Anterior cingulate cortex (tissue), 58 donors: ENCODE measurements at regions not wholly inside any gene's neighbourhood (a gene's known extent, or its start where the extent isn't known, plus 50 kb on each side); places are given as distances from the start of the nearest gene placed in this dataset.
"Not testable (repeated sequence)": the region's sequence is repeated elsewhere in the genome, so short reads cannot be mapped to it uniquely, and the experiment has no call there.

ENCODE experiments used
- DNase-seq, 58 donors: peaks; one replicate each; lab custom pipeline; 2025; lab: John Stamatoyannopoulos, UW

GRCh38 chr7:54242776-54243175 is 299.4 kb upstream of the VSTM2A start:
- DNase-seq, result no peak

DNA sequence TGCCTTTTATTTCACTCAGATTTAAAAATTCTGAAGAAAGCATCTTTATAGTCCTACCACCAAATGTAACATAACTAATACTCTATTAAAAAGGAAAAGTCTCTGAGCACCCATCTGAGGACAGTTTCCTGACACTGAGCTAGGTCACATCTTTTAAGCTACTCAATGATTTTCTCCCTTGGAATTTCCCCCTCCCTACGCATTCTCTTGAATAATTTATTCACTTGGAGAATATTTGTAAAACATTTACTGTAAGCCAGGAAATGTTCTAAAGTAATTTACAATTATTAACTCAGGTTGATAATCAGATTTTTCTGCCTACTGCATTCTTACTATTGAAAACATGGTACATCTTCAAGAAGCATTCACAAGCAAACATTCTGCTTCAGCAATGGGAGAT is 297.2 kb upstream of the VSTM2A start:
- DNase-seq, result no peak

- no peak for DNase-seq
Measured at GRCh38 chr7:54249686-54250085, 292.5 kb upstream of the VSTM2A start.

GRCh38 chr7:54252256-54253035 is 289.7 kb upstream of the VSTM2A start:
- no peak for DNase-seq

- DNase-seq, result no peak
Measured at GRCh38 chr7:54253036-54253373, 289.2 kb upstream of the VSTM2A start.

GRCh38 chr7:54255242-54255641 is 286.9 kb upstream of the VSTM2A start:
- DNase-seq, result no peak

DNA sequence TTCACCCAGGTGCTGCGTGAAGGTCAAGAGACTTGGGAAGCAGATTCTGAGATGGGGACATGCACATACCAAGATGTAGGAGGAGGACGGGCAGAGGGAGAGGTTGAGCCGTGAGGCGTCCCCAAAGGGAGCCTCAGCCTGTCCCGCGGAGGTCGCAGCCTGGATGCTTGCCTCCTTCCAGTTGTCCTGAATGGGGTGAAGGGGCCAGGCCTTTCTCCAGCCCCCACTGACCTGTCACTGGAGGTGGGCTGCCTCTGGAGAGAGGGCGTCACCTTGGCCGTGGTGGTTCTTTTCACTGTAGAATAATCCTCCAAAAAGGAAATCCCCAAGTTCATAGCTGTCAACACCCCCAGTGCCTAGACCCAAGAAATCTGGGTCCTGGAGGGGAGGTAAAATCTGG is 283.0 kb upstream of the VSTM2A start:
- no peak for DNase-seq

DNA sequence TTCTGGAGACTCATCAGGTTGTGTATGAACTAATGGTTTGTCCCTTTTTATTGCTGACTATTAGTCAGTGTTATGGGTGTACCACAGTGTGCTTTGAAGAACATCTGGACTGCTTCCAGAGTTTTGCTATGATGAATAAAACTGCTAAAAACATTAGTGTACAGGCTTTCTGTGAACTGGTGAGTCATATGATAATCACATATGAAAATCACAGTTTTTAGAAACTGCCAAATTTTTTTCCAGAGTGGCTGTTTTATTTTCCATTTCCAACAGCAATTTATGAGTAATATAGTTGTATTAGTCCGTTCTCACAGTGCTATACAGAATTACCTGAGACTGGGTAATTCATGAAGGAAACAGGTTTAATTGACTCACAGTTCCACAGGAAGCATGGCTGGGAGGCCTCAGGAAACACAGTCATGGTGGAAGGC is 281.2 kb upstream of the VSTM2A start:
- DNase-seq, result no peak

DNA sequence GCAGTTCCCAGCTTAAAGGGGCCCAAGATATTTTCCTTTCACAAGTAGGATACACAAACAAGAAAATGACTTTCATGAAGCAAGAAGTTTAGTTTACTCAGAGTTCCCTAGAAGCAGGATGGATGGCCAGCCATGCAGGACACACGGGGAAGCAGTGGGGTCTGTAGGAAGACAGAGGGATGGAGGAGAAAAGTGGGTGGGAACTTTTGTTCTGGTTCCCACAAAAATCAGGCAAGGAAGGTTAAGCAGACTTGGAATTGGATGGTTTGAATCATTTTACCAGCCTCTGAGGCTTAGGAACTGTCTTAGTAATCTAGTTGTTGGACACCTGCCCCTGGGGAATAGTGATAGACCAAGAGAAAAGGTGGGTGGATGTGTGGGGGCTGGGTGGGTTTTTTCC is 263.3 kb upstream of the VSTM2A start:
- DNase-seq, result no peak

DNA sequence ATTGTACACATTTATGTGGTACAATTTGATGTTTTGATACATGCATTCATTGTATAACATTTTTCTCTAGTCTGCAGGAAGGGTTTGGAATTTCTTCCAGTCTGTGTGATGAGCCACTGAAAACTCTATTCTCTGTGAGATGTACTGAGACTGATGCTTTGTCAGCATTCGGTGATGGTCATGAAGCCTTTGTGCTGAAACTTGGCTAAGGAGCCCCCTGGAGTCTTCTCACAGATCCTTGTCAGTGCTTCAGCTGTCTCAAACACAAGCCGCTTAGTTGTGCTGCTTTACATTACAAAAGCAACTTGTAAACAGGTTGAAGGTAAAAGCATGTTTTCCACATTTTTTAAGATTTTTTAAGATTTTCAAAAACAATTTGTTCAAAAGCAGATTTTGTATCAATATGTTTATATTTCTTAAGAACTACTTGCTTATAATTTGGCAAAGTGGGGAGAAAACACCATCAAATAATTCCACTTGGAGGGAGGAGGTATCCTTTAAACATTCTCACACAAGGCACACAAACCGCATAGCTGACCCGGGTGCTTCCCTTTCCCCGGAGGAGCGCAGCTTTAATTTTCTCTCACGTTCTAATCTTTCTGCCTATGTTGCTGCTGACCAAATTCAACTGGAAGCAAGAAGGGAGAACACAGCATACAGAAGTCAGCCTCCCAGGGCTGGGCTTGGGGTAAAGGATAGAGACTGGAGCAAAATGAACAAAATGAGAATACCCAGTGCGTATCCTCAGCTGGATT is 249.8 kb upstream of the VSTM2A start:
- no peak for DNase-seq

DNA sequence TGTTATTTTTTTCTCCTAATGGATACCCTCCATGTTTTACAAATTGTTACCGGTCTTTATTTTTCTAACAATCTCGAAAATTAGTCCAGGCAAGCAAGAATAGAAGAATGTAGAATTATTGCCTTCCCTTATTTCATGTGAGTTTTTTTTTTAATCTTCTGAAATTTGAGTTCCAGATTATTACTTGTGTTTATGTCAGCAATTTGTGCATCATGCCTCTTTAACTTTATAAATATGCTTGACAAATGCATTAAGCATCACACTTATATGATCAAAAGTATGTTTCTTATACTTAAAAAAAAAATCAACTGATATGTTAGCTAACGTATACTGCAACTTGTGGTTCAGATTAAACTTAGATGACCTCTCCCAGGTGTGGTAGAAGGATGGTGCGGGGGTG is 242.7 kb upstream of the VSTM2A start:
- DNase-seq, result no peak

- not testable (repeated sequence) for DNase-seq
Measured at GRCh38 chr7:54315955-54316354, 226.2 kb upstream of the VSTM2A start.

DNA sequence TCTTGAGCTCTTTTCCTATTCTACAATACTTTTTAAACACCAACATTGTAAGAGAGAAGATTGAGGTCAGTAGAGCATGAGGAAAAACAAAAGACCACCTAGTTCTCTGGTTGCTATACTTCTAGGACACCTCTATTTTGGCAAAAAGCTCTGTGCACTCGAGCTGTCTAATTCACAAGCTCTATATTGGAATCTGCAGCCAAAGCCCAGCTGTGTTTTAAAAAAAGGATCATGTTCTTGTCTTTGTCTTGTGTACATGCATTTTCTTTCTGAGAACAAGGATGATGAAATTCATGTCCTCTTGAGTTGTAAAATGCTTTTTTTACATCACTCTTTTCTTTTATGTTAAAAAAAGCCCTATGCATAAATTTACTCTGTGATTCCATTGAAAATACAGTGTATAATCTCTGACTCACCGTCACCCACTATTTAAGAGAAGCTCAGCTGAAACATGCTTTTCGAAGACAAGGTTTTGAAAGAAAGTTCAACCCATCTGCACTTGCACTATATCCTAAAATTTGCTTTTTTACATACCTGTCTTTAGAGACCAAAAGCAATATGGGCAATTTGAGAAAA is 215.5 kb upstream of the VSTM2A start:
- DNase-seq, result peak in 1 of 58 donors; percentile 25

DNA sequence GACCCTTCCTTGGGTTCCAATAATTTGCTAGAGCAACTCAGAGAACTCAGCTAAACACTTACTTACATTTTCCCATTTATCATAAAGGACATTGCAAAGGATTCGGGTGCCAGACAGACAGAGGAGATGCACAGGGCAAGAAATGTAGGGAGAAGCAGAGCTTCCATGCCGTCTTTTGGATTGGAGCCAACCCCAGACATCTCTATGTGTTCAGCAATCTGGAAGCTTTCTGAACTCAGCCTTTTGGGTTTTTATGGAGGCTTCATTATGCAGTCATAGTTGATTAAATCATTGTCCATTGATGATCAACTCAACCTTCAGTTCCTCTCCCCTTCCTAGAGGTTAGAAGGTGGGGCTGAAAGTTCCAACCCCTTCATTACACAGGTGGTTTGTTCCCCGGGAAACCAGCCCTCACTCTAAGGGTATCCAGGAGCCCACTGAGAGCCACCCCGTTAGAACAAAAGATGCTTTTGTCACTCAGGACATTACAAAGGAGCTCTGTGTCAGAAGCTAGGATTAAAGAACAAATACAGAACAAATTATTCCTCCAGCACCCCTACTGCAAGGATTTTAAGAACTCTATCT is 211.9 kb upstream of the VSTM2A start:
- peak in 16 of 58 donors; percentile 2 to 62 (median 24) for DNase-seq

- peak in 1 of 58 donors; percentile 28 for DNase-seq
Measured at GRCh38 chr7:54331311-54331710, 210.9 kb upstream of the VSTM2A start.

- no peak for DNase-seq
Measured at GRCh38 chr7:54332301-54332700, 209.9 kb upstream of the VSTM2A start.

DNA sequence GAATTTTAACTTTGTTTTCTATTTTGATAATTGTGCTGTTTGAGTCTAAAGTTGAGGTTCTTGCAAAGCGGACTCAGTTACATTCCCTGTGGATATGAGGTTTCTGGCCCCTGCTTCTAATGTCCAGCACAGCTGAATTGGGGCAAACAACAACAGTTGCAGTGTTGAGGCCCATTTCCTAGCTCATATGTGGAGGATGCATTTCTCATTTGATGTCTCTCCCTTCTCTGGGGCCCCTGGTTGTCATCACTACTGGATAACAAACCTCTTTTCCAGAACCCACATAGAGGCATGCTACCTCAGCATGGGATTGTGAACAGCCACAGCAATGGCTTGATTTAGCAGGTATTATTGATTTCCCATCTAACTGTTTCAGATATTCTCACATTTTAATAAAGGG is 208.2 kb upstream of the VSTM2A start:
- DNase-seq, result no peak

DNA sequence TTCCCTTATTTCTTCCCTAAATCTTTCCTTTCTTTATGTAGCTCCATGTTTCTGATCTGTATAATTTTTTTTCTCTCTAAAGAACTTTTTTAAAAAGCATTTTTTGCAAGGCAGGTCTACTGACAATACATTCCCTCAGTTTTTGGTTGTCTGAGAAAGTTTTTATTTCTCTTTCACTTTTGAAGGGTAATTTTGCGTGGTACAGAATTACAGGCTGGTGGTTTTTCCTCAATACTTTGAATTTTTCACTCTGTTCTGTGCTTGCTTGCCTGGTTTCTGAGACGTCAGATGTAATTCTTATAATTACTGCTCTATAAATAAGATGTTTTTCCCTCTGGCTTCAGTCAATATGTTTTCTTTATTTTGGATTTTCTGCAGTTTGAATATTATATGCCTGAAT is 205.4 kb upstream of the VSTM2A start:
- DNase-seq, result no peak

DNA sequence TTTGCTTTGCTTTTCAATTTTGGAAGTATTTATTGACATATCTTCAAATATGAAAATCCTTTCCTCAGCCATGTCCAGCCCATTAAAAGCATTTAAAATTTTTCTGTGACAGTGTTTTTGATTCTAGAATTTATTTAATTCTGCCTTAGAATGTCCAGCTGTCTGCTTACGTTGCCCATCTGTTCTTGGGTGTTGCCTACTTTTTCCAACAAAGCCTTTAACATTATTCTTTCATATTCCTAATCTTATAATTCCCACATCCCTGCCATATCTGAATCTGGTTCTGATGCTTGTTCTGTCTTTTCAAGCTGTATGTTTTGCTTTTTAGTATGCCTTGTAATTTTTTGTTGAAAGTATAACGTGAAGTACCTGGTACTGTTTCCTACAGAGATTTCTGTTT is 204.7 kb upstream of the VSTM2A start:
- no peak for DNase-seq

- DNase-seq, result no peak
Measured at GRCh38 chr7:54338319-54338718, 203.9 kb upstream of the VSTM2A start.

DNA sequence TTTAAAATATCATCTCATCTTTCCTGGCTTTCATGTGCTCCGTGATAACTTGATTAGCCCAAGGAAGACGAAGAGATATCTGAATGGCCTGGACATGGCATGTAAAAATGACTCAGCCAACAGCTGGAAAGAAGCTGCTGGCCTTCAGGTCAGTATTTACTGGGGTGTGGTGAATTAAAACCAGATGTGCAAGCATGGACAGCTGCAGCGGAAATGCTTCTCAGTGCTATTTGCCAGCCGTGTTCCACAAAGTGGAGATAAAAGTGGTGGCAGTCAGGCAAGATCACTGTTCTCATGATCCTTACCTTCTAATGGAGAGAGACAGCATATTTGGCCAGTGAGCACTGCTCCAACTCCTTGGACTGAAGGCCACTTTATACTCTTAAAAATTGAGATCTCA is 203.1 kb upstream of the VSTM2A start:
- no peak for DNase-seq
